GM12892 (cell line): ENCODE measurements at regions not wholly inside any gene's neighbourhood (a gene's known extent, or its start where the extent isn't known, plus 50 kb on each side); places are given as distances from the start of the nearest gene placed in this dataset.

ENCODE experiments used
- DNase-seq: peaks from one replicate; pipeline ENCODE4 v3.0.0; 2011; ENCODE audit not compliant: insufficient read length
- FAIRE-seq: peaks from 2 replicates; lab custom pipeline; 2011; peaks lifted over from hg19 to GRCh38; lab: Jason Lieb, UNC
- POLR2A ChIP-seq: IDR thresholded peaks from 2 replicates; pipeline ENCODE4 v1.6.1; 2011; ENCODE audit warnings: low read depth, low read length, control low read depth
- POLR2AphosphoS5 ChIP-seq: IDR thresholded peaks from 2 replicates; pipeline ENCODE4 v1.6.1; 2011; ENCODE audit warnings: low read depth, low read length, control low read depth
- TAF1 ChIP-seq: IDR thresholded peaks from 2 replicates; pipeline ENCODE4 v1.6.1; 2011; ENCODE audit warnings: low read depth, mild to moderate bottlenecking, control low read depth, low read length, borderline replicate concordance

- FAIRE-seq, result no peak
- TF ChIP-seq POLR2A, result no peak
- TF ChIP-seq POLR2AphosphoS5, result no peak
- TF ChIP-seq TAF1, result no peak
- DNase-seq, result no peak
Measured at GRCh38 chr13:65103351-65103750, 2126.8 kb downstream of the PCDH9 start.

- FAIRE-seq (no peak), DNase-seq (no peak)
- TF ChIP-seq POLR2A, result no peak
- no peak for TF ChIP-seq POLR2AphosphoS5
- TF ChIP-seq TAF1, result no peak
Measured at GRCh38 chr13:65095161-65096082, 2134.7 kb downstream of the PCDH9 start.

GRCh38 chr13:65093357-65093756 is 2136.8 kb downstream of the PCDH9 start:
- TF ChIP-seq TAF1 (no peak), POLR2AphosphoS5 (no peak), POLR2A (no peak)
- no peak for FAIRE-seq

GRCh38 chr13:65091031-65091430 is 2139.1 kb downstream of the PCDH9 start:
- no peak for FAIRE-seq
- TF ChIP-seq POLR2AphosphoS5 (no peak), POLR2A (no peak), TAF1 (no peak)
- no peak for DNase-seq

More at GRCh38 chr13:65093357-65093756, 2136.8 kb downstream of the PCDH9 start:
- no peak for DNase-seq

- TF ChIP-seq TAF1, result no peak
- no peak for TF ChIP-seq POLR2AphosphoS5
- no peak for TF ChIP-seq POLR2A
- DNase-seq (no peak), FAIRE-seq (no peak)
Measured at GRCh38 chr13:65090186-65090585, 2139.9 kb downstream of the PCDH9 start.

GRCh38 chr13:65088906-65089305 is 2141.2 kb downstream of the PCDH9 start:
- TF ChIP-seq POLR2A, result no peak
- no peak for TF ChIP-seq POLR2AphosphoS5
- TF ChIP-seq TAF1, result no peak
- FAIRE-seq, result no peak
- DNase-seq, result no peak

GRCh38 chr13:65085977-65086376 is 2144.2 kb downstream of the PCDH9 start:
- TF ChIP-seq TAF1, result no peak
- no peak for TF ChIP-seq POLR2A
- no peak for TF ChIP-seq POLR2AphosphoS5
- DNase-seq, result no peak
- no peak for FAIRE-seq

GRCh38 chr13:65074248-65074647 is 2155.9 kb downstream of the PCDH9 start:
- no peak for TF ChIP-seq TAF1
- TF ChIP-seq POLR2A, result no peak
- TF ChIP-seq POLR2AphosphoS5, result no peak
- no peak for DNase-seq
- no peak for FAIRE-seq

GRCh38 chr13:65064967-65065366 is 2165.2 kb downstream of the PCDH9 start:
- DNase-seq (no peak), FAIRE-seq (no peak)
- TF ChIP-seq POLR2A, result no peak
- TF ChIP-seq POLR2AphosphoS5, result no peak
- TF ChIP-seq TAF1, result no peak

- DNase-seq (no peak), FAIRE-seq (no peak)
- TF ChIP-seq POLR2AphosphoS5 (no peak), POLR2A (no peak)
Measured at GRCh38 chr13:65063753-65064152, 2166.4 kb downstream of the PCDH9 start.

- FAIRE-seq (no peak), DNase-seq (no peak)
- TF ChIP-seq POLR2A, result no peak
Measured at GRCh38 chr13:65057986-65058385, 2172.2 kb downstream of the PCDH9 start.

- DNase-seq (no peak), FAIRE-seq (no peak)
- TF ChIP-seq TAF1, result no peak
- TF ChIP-seq POLR2A, result no peak
Measured at GRCh38 chr13:65054277-65054676, 2175.9 kb downstream of the PCDH9 start.
